K562 (cell line): ENCODE measurements at regions not wholly inside any gene's neighbourhood (a gene's known extent, or its start where the extent isn't known, plus 50 kb on each side); places are given as distances from the start of the nearest gene placed in this dataset.

Source experiments
- ATAC-seq: fragments of 200-7000 bp; cut with Tn5 transposase; 3 replicates; pipeline ENCODE4 v1.9.1; 2020; ENCODE audit warnings: moderate library complexity
- BruUV-seq: library from RNA; stranded (reverse); fragments of 400-500 nt; replicated peaks from 2 replicates; lab custom pipeline; 2021; lab: Mats Ljungman, UMichigan
- CTCF ChIA-PET: fragments of 300-600 bp; formaldehyde crosslinking; extraction: SDS; loops from one replicate; lab custom pipeline; 2021; ENCODE audit warnings: low intra/inter-chr PET ratio; lab: Yijun Ruan, JAX
- POLR2A ChIA-PET: fragments of 300-600, 350-650 bp; sonication (Branson Sonifier 250); formaldehyde crosslinking; extraction: SDS; loops from one replicate; lab custom pipeline; 2021; ENCODE audit warnings: antibody characterized with exemption, inconsistent platforms; lab: Yijun Ruan, JAX
- DNase-seq, 4 experiments: peaks; one replicate each; pipeline versions ENCODE4 v3.0.0 to v3.0.0-alpha.2; 2011 to 2018; ENCODE audit warnings: low spot score in 3 of 4, mixed read lengths in 3 of 4; ENCODE audit errors: extremely low read depth in 1 of 4
- FAIRE-seq: peaks from 2 replicates; lab custom pipeline; 2011; peaks lifted over from hg19 to GRCh38; lab: Jason Lieb, UNC
- H2AFZ ChIP-seq: 2 replicates; pipeline ENCODE4 v1.6.0; 2011; ENCODE audit warnings: low read depth, low read length, control low read depth, inconsistent platforms
- H3K27ac ChIP-seq: fragments of 200-600 bp; 3 replicates; pipeline ENCODE4 v1.8.0; 2011; ENCODE audit warnings: low read depth, mild to moderate bottlenecking, control low read depth, inconsistent platforms, low read length, moderate library complexity, mixed read lengths; ENCODE audit errors: extremely low read depth
- H3K27me3 ChIP-seq, 2 experiments: fragments of 300-600 bp in 1 of 2; 2 replicates in 1 of 2; 3 replicates in 1 of 2; pipeline versions ENCODE4 v1.6.0 to v1.8.0; 2011; ENCODE audit warnings: inconsistent platforms in 2 of 2, low read length in 2 of 2, mild to moderate bottlenecking in 1 of 2, mixed read lengths in 1 of 2, moderate library complexity in 1 of 2; ENCODE audit not compliant: control insufficient read depth in 2 of 2, insufficient read depth in 2 of 2
- H3K36me3 ChIP-seq: fragments of 300-600 bp; 3 replicates; pipeline ENCODE4 v1.8.0; 2011; ENCODE audit warnings: mild to moderate bottlenecking, low read length, inconsistent platforms; ENCODE audit not compliant: control insufficient read depth, insufficient read depth
- H3K4me1 ChIP-seq, 2 experiments: fragments of 200-600 bp in 1 of 2; replicated peaks in 1 of 2; 2 replicates in 1 of 2; 3 replicates in 1 of 2; pipeline versions ENCODE4 v1.5.1 to v1.8.0; 2011; ENCODE audit warnings: inconsistent platforms in 2 of 2, low read length in 2 of 2, mild to moderate bottlenecking in 1 of 2, mixed read lengths in 1 of 2, moderate library complexity in 1 of 2; ENCODE audit not compliant: control insufficient read depth in 2 of 2, insufficient read depth in 2 of 2
- H3K4me2 ChIP-seq: 2 replicates; pipeline ENCODE4 v1.6.1; 2011; ENCODE audit warnings: low read length, control low read depth, inconsistent platforms, mixed read lengths; ENCODE audit not compliant: insufficient read depth
- H3K4me3 ChIP-seq: fragments of 200-600 bp; sonication (generic), shearing (Covaris generic); 2 replicates; pipeline ENCODE4 v1.5.1; 2016; ENCODE audit warnings: control low read depth, inconsistent platforms
- H3K79me2 ChIP-seq: fragments of 200-600 bp; 3 replicates; pipeline ENCODE4 v1.8.0; 2011; ENCODE audit warnings: low read length, inconsistent platforms; ENCODE audit not compliant: control insufficient read depth, insufficient read depth
- H3K9ac ChIP-seq, 2 experiments: 2 replicates each; pipeline versions ENCODE4 v1.6.0 to v1.6.1; 2011; ENCODE audit warnings: low read depth in 2 of 2, low read length in 2 of 2, control low read depth in 1 of 2, inconsistent platforms in 1 of 2, mild to moderate bottlenecking in 1 of 2, mixed read lengths in 1 of 2; ENCODE audit not compliant: insufficient read depth in 1 of 2
- H3K9me1 ChIP-seq: one replicate; pipeline ENCODE4 v1.6.0; 2011; ENCODE audit warnings: inconsistent platforms, mild to moderate bottlenecking, low read length, moderate library complexity; ENCODE audit not compliant: control insufficient read depth, insufficient read depth
- H3K9me3 ChIP-seq: replicated peaks from 2 replicates; pipeline ENCODE4 v1.5.1; 2011; ENCODE audit warnings: low read depth, low read length, inconsistent platforms; ENCODE audit not compliant: control insufficient read depth, insufficient read depth
- H4K20me1 ChIP-seq: replicated peaks from 2 replicates; pipeline ENCODE4 v1.6.1; 2011; ENCODE audit warnings: low read length, inconsistent platforms, mixed read lengths; ENCODE audit not compliant: control insufficient read depth, insufficient read depth
- DIDO1 ChIP-seq: fragments of 450-650 bp; IDR thresholded peaks from 2 replicates; pipeline ENCODE4 v1.6.1; 2016; ENCODE audit warnings: low read depth, missing biosample characterization, missing genetic modification characterization
- HNRNPLL ChIP-seq: fragments of 200-400 bp; formaldehyde crosslinking; IDR thresholded peaks from 2 replicates; pipeline ENCODE4 v1.6.1; 2017; ENCODE audit warnings: low read length, low read depth, mild to moderate bottlenecking; ENCODE audit not compliant: poor library complexity, severe bottlenecking
- PRDM10 ChIP-seq: fragments of 450-650 bp; IDR thresholded peaks from 2 replicates; pipeline ENCODE4 v1.6.1; 2018; ENCODE audit not compliant: partially characterized antibody
- PURB ChIP-seq: sonication (generic); formaldehyde crosslinking; IDR thresholded peaks from 2 replicates; pipeline ENCODE4 v1.9.0; 2021; ENCODE audit warnings: low read depth, mild to moderate bottlenecking, missing genetic modification reagents
- RFX5 ChIP-seq: IDR thresholded peaks from 2 replicates; pipeline ENCODE4 v1.6.1; 2011; ENCODE audit warnings: low read depth, mild to moderate bottlenecking, improper control_type of control experiment, low read length
- TAF15 ChIP-seq: fragments of 200-400 bp; formaldehyde crosslinking; IDR thresholded peaks from 2 replicates; pipeline ENCODE4 v1.6.1; 2017; ENCODE audit warnings: mild to moderate bottlenecking, low read depth, low read length, moderate library complexity
- WHSC1 ChIP-seq: IDR thresholded peaks from one replicate; pipeline ENCODE4 v1.6.1; 2012; ENCODE audit warnings: low read length, control low read depth, inconsistent platforms
- ZSCAN29 ChIP-seq: fragments of 450-650 bp; IDR thresholded peaks from 2 replicates; pipeline ENCODE4 v1.6.1; 2017
- WGBS: fragments of 100-300 bp; shearing (Covaris generic); methylation state at CpG from one replicate; pipeline ENCODE4 v1.1.6; 2016; ENCODE audit warnings: low coverage, mixed read lengths; ENCODE audit not compliant: insufficient coverage; ENCODE audit errors: missing lambda C conversion rate; 5-methylcytosine and 5-hydroxymethylcytosine counted together
- in situ Hi-C: fragments of 300-500 bp; cut with MboI; formaldehyde crosslinking; loops from 4 replicates; pipeline ENCODE4 v1.15.0; 2018; ENCODE audit warnings: inconsistent platforms, mixed read lengths
- intact Hi-C: fragments of 100-400 bp; cut with micrococcal nuclease; formaldehyde crosslinking; loops from 2 replicates; pipeline ENCODE4 v1.14.2; 2022
- TF ChIP-seq, protein P1 (sequence below): fragments of 450-650 bp; formaldehyde crosslinking; IDR thresholded peaks from 2 replicates; pipeline ENCODE4 v1.4.0; 2020; ENCODE audit warnings: mild to moderate bottlenecking, moderate library complexity
- TF ChIP-seq, protein P2 (sequence below), 3 experiments: fragments of 200-800 bp in 1 of 3; fragments of 250-450 bp in 1 of 3; fragments of 450-650 bp in 1 of 3; sonication (Bioruptor Pico) in 1 of 3; sonication (Bioruptor generic) in 1 of 3; formaldehyde crosslinking in 1 of 3; IDR thresholded peaks; 2 replicates each; pipeline versions ENCODE4 v1.6.1 to v1.8.0; 2016 to 2022; ENCODE audit warnings: mild to moderate bottlenecking in 2 of 3, missing genetic modification characterization in 2 of 3, missing compliant biosample characterization in 1 of 3, moderate library complexity in 1 of 3

DNA sequence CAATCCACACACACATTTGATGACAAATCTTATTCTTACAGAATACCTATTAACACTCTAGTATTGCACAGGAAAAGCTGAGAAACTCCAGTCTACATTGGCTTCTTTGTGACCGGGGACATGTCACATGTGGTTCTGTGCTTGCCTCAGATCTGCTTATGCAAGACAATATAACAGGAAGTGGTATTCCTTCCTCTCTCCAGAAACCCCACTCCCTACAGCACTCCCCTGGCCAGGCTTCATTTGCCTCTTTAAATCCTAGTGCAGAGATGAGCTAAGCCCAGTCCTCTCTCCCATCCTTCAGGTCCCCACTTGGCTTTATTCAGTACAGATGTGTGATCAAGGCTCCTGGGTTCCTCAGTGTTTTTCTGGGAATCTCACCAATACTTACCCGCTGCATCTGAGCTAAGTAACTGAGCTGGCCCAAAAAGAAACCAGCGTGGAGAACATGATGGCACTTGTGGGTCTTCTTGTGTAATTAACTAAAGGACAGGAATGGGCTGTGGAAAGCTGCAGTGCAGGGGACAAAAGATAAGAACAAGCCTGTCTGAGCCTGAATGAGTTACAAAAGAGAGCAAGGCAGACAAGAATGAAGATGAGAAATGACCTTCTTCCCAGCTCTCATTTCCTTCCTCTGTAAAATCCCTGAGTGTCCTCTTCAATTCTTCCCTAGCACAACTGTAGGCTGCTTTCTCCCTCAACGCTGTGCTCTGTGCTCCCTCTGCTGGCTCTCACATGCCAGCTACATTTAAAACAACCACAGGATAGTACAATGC is 105.6 kb downstream of the HNRNPD start:
- Histone ChIP-seq H3K4me1 (no peaks in the 10 kb centered on the region), H3K9me1 (no peaks in the 10 kb centered on the region), H3K27me3 (peaks cover 7 to 20% of the 10 kb centered on the region in 2 experiments; a peak in 4 of 5 replicates), H4K20me1 (no peaks in the 10 kb centered on the region), H3K4me3 (no peak overlapping the region), H3K4me2 (no peak overlapping the region), H3K27ac (no peak overlapping the region), H3K9me3 (no peaks in the 10 kb centered on the region), H3K79me2 (no peaks in the 10 kb centered on the region), H3K9ac (no peak overlapping the region), H2AFZ (no peak overlapping the region), H3K36me3 (no peaks in the 10 kb centered on the region)
- WGBS = 4% methylated on average over 4 of the region's 4 CpGs
- ChIA-PET CTCF (interaction anchor here (0.6 to 1.9 kb wide), 3 partner anchors 317 to 864 kb away, joined by 3 to 21 read pairs (median 5); no protein-coding TSS in a partner anchor), POLR2A (interaction anchor here (1.0 kb wide), 1 partner anchor 22 kb away, joined by 3 read pairs; no protein-coding TSS in a partner anchor)
- peak; percentile 89 for FAIRE-seq
- in situ Hi-C loops = no loop called here
- BruUV-seq = no TSS peak
- ATAC-seq = peak; percentile 99
- DNase-seq = peak; percentile 22 to 59 (median 41)
- intact Hi-C loops = loop anchor here (5.0 kb wide), 2 partner anchors 66 to 801 kb away; no protein-coding TSS in a partner anchor
- TF ChIP-seq ZSCAN29 (no peak), RFX5 (no peak), WHSC1 (no peak), HNRNPLL (no peak), DIDO1 (tag) (no peak), PURB (CRISPR knock-in tag) (no peak), TAF15 (no peak), PRDM10 (no peak)
- TF ChIP-seq, protein P1, sequence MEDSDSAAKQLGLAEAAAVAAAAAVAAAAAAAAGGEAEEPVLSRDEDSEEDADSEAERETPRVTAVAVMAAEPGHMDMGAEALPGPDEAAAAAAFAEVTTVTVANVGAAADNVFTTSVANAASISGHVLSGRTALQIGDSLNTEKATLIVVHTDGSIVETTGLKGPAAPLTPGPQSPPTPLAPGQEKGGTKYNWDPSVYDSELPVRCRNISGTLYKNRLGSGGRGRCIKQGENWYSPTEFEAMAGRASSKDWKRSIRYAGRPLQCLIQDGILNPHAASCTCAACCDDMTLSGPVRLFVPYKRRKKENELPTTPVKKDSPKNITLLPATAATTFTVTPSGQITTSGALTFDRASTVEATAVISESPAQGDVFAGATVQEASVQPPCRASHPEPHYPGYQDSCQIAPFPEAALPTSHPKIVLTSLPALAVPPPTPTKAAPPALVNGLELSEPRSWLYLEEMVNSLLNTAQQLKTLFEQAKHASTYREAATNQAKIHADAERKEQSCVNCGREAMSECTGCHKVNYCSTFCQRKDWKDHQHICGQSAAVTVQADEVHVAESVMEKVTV (CRISPR knock-in tag) = peak; percentile 72
- TF ChIP-seq, protein P2, sequence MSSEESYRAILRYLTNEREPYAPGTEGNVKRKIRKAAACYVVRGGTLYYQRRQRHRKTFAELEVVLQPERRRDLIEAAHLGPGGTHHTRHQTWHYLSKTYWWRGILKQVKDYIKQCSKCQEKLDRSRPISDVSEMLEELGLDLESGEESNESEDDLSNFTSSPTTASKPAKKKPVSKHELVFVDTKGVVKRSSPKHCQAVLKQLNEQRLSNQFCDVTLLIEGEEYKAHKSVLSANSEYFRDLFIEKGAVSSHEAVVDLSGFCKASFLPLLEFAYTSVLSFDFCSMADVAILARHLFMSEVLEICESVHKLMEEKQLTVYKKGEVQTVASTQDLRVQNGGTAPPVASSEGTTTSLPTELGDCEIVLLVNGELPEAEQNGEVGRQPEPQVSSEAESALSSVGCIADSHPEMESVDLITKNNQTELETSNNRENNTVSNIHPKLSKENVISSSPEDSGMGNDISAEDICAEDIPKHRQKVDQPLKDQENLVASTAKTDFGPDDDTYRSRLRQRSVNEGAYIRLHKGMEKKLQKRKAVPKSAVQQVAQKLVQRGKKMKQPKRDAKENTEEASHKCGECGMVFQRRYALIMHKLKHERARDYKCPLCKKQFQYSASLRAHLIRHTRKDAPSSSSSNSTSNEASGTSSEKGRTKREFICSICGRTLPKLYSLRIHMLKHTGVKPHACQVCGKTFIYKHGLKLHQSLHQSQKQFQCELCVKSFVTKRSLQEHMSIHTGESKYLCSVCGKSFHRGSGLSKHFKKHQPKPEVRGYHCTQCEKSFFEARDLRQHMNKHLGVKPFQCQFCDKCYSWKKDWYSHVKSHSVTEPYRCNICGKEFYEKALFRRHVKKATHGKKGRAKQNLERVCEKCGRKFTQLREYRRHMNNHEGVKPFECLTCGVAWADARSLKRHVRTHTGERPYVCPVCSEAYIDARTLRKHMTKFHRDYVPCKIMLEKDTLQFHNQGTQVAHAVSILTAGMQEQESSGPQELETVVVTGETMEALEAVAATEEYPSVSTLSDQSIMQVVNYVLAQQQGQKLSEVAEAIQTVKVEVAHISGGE (CRISPR knock-in tag; IDR thresholded peaks at IDR 0.05) = no peak
